HG03064 (cell line): ENCODE measurements at regions not wholly inside any gene's neighbourhood (a gene's known extent, or its start where the extent isn't known, plus 50 kb on each side); places are given as distances from the start of the nearest gene placed in this dataset.

ENCODE experiments used
- ATAC-seq: cut with Tn5 transposase; IDR thresholded peaks from one replicate; pipeline ENCODE4 v1.9.1; 2021; ENCODE audit warnings: low read depth; ENCODE audit not compliant: unreplicated experiment

- no peak for ATAC-seq
Observed at GRCh38 chr14:62329427-62329826, 567.2 kb downstream of the SNAPC1 start.

DNA sequence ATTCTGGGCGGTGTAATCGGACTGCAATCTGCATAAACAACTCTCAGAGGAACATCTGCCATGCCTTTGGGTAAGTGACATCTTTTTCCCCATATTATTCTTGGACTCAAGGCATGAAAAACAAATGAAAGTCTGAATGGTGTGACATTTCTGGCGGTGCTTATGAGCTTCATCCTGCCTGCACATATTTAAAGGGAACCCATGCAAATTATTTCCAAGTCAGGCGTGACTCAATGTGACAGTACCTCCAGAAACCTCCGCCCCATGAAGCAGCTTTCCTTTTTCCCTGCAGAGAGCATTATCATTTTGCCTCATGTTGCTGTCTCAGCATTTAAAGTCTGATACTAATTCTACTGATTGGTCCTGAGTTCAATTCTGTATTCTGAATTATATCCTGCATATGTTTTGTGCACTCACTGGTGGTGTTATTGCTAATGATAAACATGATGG, 585.4 kb downstream of the SNAPC1 start:
- ATAC-seq = no peak

GRCh38 chr14:62357362-62357761, 595.1 kb downstream of the SNAPC1 start:
- ATAC-seq = no peak

GRCh38 chr14:62364161-62364560, 601.9 kb downstream of the SNAPC1 start:
- ATAC-seq = no peak

DNA sequence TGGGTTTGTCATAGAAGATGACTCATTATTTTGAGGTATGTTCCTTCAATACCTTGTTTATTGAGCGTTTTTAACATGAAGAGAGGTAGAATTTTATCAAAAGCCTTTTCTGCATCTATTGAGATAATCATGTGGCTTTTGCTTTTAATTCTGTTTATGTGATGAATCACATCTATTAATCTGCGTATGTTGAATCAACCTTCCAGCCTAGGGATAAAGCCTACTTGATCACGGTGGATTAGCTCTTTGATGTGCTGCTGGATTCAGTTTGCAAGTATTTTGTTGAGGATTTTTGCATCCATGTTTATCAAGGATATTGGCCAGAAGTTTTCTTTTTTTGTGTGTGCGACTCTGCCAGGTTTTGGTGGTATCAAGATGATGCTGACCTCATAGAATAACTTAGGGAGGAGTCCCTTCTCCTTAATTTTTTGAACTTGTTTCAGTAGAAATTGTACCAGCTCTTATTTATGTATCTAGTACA, 602.6 kb downstream of the SNAPC1 start:
- ATAC-seq = no peak

DNA sequence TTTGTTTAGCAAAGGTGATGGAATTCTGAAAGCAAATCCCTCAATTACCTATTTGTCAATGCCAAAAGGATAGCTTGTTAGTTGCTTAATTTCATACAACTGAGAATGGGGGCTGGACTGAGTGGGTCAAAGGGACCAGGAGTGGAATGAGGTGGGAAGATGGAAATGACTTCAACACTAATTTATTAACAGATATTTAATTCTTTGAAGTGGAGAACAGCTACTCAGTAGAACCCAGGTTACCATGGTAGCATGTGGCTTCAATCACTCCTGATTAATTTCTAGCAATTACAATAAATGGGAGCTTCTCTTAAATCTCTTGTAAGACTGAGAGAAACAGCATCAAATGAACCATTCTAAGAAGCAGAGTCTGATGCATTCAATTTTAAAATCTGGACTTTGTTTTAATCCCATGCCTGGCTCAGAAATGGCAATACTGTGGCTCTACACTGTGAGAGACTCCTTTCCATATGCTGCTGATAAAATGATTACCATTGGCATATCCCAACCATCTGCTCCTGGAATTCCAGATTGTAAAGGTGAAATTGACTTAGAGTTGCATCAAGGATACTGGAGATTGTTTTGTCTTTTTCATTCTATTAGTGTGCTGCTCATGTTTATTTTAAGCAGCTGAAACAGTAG, 607.8 kb downstream of the SNAPC1 start:
- no peak for ATAC-seq

DNA sequence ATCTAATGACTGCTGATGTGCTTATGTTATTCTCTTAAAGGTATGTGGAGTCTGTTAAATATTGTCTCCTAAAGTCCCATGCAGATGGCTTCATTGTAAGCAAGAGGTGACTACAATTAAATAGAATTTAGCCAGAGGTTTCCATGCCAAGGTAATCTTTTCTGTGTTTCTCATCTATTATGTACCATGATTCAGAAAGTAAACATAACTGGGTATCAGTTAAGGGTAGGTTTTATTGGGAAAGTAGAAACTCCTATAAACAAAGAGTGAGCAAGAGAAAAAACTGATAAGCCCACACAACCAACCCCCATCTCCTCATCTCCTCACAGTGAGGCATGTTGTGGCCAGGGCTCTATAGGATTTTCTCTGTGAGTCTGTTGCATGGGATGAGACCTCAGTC, 611.7 kb downstream of the SNAPC1 start:
- no peak for ATAC-seq

- no peak for ATAC-seq
Observed at GRCh38 chr14:62378057-62378456, 615.8 kb downstream of the SNAPC1 start.

GRCh38 chr14:62381311-62382070, 619.3 kb downstream of the SNAPC1 start:
- no peak for ATAC-seq

DNA sequence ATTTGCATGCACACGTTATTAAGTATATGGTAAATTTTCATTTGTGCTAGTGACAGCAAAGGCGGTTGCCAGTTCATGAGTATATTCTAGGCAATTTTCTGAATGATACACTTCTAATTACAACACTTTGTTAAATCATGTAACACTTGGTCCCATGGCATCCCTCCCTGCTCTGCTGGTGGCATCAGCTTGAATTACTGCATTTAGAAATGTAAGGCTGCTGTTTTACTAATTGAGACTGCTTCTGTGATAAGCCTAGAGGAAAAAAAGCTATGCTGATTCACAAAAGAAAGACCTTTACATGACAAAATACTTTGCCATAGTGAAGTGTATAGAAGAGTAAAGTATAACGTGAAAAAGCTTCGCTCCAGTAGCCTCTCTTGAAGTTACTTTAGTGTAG, 636.1 kb downstream of the KCNH5 start:
- ATAC-seq = no peak

DNA sequence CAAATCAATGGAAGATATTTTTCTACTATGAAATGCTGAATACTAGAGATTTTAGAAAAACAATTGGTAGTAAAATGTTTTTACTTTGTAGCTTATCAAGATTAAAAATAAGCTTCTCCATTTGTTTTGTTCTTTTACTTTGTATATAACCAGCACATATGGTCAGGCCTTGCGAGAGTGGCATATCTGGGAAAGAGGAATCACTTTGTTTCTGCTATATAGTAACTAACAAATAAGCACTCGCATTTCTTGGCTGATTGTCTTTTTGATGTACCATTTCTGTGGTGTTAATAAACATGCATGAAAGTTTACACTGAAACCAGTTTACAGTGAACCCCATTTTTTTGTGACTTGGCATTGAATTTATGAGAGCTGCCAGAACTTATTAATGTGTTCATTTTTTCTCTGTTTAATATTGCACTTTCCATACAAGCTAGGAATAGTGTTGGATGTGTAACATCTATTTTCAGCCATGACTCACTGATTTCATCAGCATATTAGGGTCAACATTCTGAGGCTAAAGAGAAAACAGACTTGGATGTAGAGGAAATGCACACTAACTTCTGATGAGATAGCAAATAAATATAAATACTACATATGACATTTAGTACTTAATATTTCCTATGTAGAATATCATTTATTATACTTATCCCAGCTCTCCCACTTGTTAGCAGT, 635.5 kb downstream of the KCNH5 start:
- ATAC-seq = no peak

- no peak for ATAC-seq
Observed at GRCh38 chr14:62420847-62421246, 624.4 kb downstream of the KCNH5 start.

- ATAC-seq = no peak
Observed at GRCh38 chr14:62428429-62429203, 616.6 kb downstream of the KCNH5 start.

GRCh38 chr14:62429683-62430082, 615.6 kb downstream of the KCNH5 start:
- ATAC-seq = no peak

GRCh38 chr14:62431496-62431895, 613.8 kb downstream of the KCNH5 start:
- no peak for ATAC-seq

DNA sequence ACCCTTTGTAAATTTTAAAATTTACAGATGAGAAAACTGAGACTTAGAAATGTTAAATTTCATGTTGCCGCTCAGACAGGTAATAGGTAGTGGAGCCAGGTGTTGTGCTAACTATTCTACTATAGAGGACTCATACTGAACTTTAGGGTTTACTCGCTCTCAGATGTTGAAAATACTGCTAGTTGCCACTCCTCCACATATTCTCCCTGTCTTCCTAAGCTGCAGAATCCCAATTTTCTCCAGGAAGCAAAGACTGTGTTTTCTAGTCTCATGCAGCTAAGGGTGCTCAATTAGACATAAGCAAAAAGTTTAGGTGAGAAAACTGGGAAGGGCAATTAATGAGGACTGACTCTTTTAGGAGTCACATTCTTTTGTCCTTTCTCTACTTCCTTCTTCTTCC, 612.3 kb downstream of the KCNH5 start:
- no peak for ATAC-seq

DNA sequence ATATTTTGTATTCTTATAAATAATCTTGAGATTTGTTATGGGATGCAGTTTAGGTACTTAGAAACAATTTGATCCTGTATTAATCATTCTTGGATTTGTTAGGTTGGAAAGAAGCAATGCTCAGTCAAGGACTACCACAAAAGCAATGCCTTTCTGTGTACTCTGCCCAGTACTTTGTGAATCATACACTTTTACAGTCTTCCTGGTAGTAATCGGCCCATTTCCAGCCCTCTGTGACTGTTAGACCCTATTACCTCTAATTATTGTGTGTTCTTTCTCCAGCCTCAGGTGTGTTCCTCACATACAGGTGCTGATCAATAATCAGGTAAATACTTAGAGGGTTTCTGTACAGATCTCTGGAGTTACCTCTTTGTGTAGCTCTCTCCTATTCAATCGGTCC, 609.0 kb downstream of the KCNH5 start:
- ATAC-seq = no peak

DNA sequence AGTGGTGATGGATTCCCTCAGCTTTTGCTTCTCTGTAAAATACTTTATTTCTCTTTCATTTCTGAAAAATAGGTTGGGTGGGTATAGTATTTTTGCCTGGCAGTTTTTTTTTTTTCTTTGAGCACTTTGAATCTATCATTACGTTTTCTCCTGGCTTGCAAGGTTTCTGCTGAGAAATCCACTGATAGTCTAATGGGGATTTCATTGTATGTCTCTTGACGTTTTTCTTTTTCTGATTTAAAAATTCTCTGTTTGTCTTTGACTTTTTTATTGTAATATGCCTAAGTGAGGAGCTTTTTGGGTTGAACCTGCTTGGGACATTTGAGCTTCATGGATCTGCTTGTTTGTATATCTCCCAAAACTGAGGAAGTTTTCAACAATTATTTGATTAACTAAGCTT, 606.0 kb downstream of the KCNH5 start:
- no peak for ATAC-seq

DNA sequence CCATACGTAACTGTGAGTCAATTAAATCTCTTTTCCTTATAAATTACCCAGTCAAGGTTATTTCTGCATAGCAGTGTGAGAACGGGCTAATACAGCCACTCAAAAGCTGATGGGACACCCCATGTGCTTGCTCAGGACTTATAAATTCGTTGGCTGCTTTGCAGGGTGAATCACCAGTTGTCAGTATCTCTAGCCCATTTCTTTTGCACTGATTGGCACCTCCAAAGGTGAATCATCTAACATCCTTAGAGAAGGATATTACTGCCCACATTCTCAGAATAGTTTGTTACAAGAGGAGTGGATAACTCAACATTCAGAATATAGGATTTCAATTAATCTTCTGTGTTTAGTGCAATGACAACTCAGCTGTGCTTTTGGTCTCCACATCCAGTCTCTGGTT, 601.5 kb downstream of the KCNH5 start:
- no peak for ATAC-seq

GRCh38 chr14:62445570-62445969, 599.7 kb downstream of the KCNH5 start:
- ATAC-seq = no peak

- no peak for ATAC-seq
Observed at GRCh38 chr14:62451221-62451620, 594.0 kb downstream of the KCNH5 start.
